ENCODE measurements at regions not wholly inside any gene's neighbourhood (a gene's known extent, or its start where the extent isn't known, plus 50 kb on each side); places are given as distances from the start of the nearest gene placed in this dataset.
"Not testable (repeated sequence)": the region's sequence is repeated elsewhere in the genome, so short reads cannot be mapped to it uniquely, and the experiment has no call there.

DNA sequence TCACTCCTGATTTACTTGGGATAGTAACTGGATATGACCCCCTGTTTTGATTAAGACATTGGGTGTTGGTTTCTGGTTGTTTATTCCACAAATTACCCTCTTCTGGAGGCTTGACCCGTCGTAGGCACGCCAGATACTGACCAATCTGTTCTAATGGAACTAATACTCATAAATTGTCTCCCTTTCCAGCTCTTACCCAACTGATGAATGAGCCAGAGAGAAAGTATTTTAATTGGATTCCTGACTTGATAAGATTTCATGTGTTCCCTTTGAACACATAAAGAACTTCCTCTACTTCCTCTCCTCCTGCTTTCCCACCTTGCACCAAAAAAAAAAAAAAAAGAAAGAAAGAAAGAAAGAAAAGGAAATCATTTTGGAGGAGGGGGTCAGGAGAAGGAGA, 340.9 kb downstream of the PCNX1 start:
- no peak overlapping the region for H3K27ac ChIP-seq
- H3K4me3 ChIP-seq (ENCODE audit: low read depth, low read length): no peak overlapping the region
- in situ Hi-C loops (cut with HindIII; ENCODE audit: low pct_ligation_motif_present, low sequenced_read_pairs): no loop called here
- no peak for DNase-seq
- no peaks in the 10 kb centered on the region for H3K27me3 ChIP-seq (replicated peaks)
- TF ChIP-seq, protein P1, sequence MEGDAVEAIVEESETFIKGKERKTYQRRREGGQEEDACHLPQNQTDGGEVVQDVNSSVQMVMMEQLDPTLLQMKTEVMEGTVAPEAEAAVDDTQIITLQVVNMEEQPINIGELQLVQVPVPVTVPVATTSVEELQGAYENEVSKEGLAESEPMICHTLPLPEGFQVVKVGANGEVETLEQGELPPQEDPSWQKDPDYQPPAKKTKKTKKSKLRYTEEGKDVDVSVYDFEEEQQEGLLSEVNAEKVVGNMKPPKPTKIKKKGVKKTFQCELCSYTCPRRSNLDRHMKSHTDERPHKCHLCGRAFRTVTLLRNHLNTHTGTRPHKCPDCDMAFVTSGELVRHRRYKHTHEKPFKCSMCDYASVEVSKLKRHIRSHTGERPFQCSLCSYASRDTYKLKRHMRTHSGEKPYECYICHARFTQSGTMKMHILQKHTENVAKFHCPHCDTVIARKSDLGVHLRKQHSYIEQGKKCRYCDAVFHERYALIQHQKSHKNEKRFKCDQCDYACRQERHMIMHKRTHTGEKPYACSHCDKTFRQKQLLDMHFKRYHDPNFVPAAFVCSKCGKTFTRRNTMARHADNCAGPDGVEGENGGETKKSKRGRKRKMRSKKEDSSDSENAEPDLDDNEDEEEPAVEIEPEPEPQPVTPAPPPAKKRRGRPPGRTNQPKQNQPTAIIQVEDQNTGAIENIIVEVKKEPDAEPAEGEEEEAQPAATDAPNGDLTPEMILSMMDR (IDR thresholded peaks at IDR 0.05; ENCODE audit: low read depth, low read length, missing control alignments): no peak
- no peaks in the 10 kb centered on the region for H3K36me3 ChIP-seq (replicated peaks)

DNA sequence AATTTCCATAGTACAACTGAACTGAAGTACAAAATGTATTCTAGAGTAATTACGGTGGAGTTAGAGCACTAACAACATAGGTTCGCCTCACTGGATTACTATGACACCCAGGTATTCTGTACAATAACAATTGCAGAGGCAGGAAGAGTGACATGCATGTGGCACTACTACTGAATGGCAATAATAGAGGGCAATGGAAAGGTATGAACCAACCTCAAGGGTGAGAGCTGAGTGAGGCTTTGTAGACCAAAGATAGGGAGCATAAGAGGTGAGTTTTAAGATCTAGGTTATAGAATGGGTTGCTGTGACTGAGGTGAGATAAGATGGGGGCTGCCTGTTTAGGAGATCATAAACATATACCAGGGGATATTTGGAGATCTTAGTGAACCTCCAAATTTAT, 343.1 kb downstream of the PCNX1 start:
- no peak for DNase-seq
- Histone ChIP-seq H3K27ac (no peak overlapping the region), H3K4me3 (ENCODE audit: low read depth, low read length) (no peak overlapping the region), H3K27me3 (replicated peaks) (no peaks in the 10 kb centered on the region), H3K36me3 (replicated peaks) (no peaks in the 10 kb centered on the region)
- in situ Hi-C loops (cut with HindIII; ENCODE audit: low pct_ligation_motif_present, low sequenced_read_pairs): no loop called here
- TF ChIP-seq, protein P1 (IDR thresholded peaks at IDR 0.05; ENCODE audit: low read depth, low read length, missing control alignments): no peak

DNA sequence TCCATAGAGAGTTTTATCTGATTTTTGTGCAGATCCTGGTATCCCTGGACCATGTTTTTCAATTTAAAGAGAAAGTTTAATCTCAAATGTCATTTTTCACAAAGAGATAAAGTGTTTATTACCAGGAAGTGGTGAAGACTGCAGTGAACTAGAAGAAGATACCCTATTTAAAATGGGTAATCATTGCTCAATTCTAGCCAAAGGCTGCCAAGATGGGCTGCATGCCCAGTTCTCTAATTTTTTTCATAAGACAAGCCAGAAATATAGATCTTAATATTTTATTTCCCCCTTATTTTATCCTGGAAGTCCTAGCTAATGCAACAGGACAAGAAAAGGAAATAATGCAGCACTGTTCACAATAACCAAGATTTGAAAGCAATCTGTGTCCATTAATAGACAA, 343.5 kb downstream of the PCNX1 start:
- Histone ChIP-seq H3K4me3 (ENCODE audit: low read depth, low read length) (no peak overlapping the region), H3K27me3 (replicated peaks) (no peaks in the 10 kb centered on the region)
- TF ChIP-seq, protein P1 (IDR thresholded peaks at IDR 0.05; ENCODE audit: low read depth, low read length, missing control alignments): no peak

DNA sequence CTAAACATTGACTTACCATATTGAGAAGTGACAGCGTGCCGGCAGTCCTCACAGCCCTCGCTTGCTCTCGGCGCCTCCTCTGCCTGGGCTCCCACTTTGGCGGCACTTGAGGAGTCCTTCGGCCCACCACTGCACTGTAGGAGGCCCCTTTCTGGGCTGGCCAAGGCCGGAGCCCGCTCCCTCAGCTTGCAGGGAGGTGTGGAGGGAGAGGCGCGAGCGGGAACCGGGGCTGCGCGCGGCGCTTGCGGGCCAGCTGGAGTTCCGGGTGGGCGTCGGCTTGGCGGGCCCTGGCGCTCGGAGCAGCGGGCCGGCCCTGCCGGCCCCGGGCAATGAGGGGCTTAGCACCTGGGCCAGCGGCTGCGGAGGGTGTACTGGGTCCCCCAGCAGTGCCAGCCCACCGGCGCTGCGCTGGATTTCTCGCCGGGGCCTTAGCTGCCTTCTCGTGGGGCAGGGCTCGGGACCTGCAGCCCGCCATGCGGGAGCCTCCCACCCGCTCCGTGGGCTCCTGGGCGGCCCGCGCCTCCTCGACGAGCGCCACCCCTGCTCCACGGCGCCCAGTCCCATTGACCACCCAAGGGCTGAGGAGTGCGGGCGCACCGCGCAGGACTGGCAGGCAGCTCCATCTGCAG, 346.9 kb downstream of the PCNX1 start:
- H3K27ac ChIP-seq; in situ Hi-C loops (cut with HindIII; ENCODE audit: low pct_ligation_motif_present, low sequenced_read_pairs); H3K36me3 ChIP-seq (replicated peaks); DNase-seq; H3K27me3 ChIP-seq (replicated peaks): not testable (repeated sequence)
- peak overlapping the region; percentile 20 for H3K4me3 ChIP-seq (ENCODE audit: low read depth, low read length)

More for the DNA sequence above, 343.5 kb downstream of the PCNX1 start:
- no peak overlapping the region for H3K27ac ChIP-seq
- H3K36me3 ChIP-seq (replicated peaks): no peaks in the 10 kb centered on the region
- no peak for DNase-seq
- in situ Hi-C loops (cut with HindIII; ENCODE audit: low pct_ligation_motif_present, low sequenced_read_pairs): no loop called here

DNA sequence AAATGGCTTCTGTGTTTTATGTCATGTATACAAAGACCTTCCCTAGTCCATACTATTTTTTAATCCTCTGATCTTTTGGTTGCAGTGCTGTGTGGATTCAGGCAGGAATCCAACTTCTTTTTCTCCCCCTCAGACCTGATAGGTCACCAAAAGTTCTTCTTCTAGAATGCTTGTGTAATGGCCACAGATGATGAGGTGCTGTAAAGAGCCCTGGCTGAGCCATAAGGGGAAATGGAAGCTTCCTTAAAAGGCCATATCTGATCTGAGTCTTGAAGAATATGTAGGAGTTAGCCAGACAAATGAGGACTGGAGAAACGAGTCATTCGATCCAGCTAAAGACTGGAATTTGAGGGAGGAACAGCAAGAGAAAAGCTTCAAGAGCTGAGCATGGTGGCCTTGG, 353.9 kb downstream of the PCNX1 start:
- H3K27me3 ChIP-seq (replicated peaks): no peaks in the 10 kb centered on the region
- in situ Hi-C loops (cut with HindIII; ENCODE audit: low pct_ligation_motif_present, low sequenced_read_pairs): no loop called here
- TF ChIP-seq, protein P1 (IDR thresholded peaks at IDR 0.05; ENCODE audit: low read depth, low read length, missing control alignments): no peak

DNA sequence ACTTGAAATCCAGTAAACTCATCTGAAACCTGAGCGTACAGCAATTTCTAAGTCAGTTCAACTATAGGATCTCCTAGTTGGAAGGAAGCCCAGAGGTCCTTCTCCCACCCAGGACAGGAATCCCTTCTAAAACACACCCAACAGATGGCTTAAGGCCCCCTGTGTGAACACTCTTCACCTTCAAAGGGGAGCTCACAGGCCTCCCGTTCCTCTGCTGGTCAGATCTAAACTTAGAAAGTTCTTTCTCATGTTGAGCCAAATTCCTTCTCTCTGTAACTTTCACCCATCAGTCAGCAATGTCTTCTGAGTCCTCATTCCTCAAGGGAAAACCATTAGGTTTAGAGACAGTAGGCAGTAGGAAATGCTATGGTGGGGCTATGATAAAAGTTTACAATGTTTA, 355.2 kb downstream of the PCNX1 start:
- TF ChIP-seq, protein P1 (IDR thresholded peaks at IDR 0.05; ENCODE audit: low read depth, low read length, missing control alignments): no peak
- in situ Hi-C loops (cut with HindIII; ENCODE audit: low pct_ligation_motif_present, low sequenced_read_pairs): no loop called here
- Histone ChIP-seq H3K27ac (no peak overlapping the region), H3K27me3 (replicated peaks) (no peaks in the 10 kb centered on the region), H3K4me3 (ENCODE audit: low read depth, low read length) (no peak overlapping the region), H3K36me3 (replicated peaks) (no peaks in the 10 kb centered on the region)
- no peak for DNase-seq

More for the DNA sequence above, 353.9 kb downstream of the PCNX1 start:
- H3K36me3 ChIP-seq (replicated peaks): no peaks in the 10 kb centered on the region
- no peak overlapping the region for H3K27ac ChIP-seq
- peak; percentile 67 for DNase-seq
- H3K4me3 ChIP-seq (ENCODE audit: low read depth, low read length): no peak overlapping the region

Data from brain microvascular endothelial cell (primary cell).